AG09319 (cell line): ENCODE measurements at regions not wholly inside any gene's neighbourhood (a gene's known extent, or its start where the extent isn't known, plus 50 kb on each side); places are given as distances from the start of the nearest gene placed in this dataset.

Experiments
- DNase-seq: peaks from one replicate; pipeline ENCODE4 v3.0.0-alpha.2; 2010; ENCODE audit warnings: low read depth; ENCODE audit errors: extremely low read depth
- TF ChIP-seq, protein P1 (sequence below): IDR thresholded peaks from 2 replicates; pipeline ENCODE4 v1.5.1; 2011; ENCODE audit warnings: low read depth, mild to moderate bottlenecking, inconsistent platforms, low read length, moderate library complexity

DNA sequence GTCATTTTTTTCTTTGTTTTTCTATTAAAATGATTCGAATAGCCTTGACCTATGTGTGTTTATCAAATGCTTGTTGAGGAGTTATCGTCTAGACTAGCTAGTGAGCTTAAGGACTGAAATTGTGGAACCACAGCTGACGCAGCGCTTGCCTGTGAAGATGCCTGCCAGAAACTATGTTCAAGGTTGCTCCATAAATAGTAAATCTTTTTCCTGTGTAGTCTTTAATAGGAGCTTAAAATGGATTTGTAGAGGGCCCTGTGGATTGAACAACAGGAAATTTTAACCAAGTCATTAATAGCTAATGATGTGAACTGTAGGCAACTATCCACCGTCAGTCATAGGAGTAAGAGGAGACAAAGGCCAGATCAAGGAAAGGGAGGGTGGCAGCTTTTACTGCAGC, 145.1 kb downstream of the GNAI1 start:
- TF ChIP-seq, protein P1, sequence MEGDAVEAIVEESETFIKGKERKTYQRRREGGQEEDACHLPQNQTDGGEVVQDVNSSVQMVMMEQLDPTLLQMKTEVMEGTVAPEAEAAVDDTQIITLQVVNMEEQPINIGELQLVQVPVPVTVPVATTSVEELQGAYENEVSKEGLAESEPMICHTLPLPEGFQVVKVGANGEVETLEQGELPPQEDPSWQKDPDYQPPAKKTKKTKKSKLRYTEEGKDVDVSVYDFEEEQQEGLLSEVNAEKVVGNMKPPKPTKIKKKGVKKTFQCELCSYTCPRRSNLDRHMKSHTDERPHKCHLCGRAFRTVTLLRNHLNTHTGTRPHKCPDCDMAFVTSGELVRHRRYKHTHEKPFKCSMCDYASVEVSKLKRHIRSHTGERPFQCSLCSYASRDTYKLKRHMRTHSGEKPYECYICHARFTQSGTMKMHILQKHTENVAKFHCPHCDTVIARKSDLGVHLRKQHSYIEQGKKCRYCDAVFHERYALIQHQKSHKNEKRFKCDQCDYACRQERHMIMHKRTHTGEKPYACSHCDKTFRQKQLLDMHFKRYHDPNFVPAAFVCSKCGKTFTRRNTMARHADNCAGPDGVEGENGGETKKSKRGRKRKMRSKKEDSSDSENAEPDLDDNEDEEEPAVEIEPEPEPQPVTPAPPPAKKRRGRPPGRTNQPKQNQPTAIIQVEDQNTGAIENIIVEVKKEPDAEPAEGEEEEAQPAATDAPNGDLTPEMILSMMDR = no peak
- no peak for DNase-seq

DNA sequence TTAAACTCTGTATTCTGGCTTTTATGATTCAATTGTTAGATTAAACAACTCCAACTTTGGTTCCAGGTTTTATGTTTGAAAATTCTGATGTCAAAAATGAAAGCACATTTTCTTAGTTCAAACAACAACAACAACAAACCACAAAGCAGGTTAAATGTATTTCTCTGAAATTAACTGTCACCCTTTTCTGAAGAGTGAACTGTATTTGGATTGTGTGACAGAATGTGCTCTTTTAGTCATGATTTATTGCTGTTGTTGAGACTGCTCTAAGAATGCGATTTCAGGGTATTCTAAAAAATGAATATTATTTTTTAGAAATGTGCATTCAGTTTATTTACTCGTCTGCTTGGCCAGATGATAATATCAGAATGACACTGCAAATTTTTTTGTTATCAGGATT, 144.1 kb downstream of the GNAI1 start:
- DNase-seq = no peak
- TF ChIP-seq, protein P1 = no peak

DNA sequence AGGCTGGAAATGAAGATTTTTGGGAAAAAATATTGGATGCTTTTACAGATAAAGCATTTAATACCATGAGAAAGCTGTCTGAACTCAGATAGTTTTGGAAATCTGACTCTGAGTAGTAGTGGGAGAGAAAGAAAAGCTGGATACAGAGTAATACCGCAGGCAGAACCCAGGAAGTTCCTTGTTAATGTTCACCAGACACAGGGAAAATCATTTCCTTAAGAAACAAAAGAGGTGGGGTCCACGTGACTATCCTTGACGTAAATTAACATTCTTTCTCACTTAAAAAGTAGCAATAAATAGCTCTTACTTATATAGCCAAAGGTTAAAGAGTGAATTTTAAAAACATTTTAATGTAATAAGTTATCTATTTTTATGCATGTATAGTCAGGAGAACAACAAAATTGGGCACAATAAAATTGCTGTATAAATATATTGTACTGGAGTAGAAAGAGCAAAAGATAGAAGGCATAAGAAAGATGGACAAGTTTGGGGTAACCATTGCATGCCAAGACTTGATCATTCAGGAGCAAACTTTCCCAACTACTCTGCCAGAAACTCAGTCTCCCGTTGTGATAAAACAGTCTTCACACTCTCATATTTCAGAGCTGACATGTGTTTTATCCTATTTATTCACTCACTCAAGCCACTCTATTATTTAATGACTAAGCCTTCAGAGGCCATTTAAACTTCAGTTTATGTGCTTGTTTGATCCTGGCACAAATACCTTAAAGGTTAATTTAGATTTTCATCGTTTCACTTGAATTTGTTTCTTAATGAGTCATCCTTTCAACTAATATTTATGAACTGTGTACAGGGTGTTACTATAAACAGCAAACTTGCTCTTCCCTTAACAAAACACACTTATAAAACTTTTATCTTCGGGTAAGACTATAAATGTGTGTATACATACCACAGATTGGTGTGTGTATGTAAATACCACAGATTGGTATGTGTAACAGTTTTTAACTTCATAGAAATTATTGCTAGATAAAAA, 143.1 kb downstream of the GNAI1 start:
- no peak for DNase-seq
- TF ChIP-seq, protein P1 = no peak
